ENCODE measurements at regions not wholly inside any gene's neighbourhood (a gene's known extent, or its start where the extent isn't known, plus 50 kb on each side); places are given as distances from the start of the nearest gene placed in this dataset.

DNA sequence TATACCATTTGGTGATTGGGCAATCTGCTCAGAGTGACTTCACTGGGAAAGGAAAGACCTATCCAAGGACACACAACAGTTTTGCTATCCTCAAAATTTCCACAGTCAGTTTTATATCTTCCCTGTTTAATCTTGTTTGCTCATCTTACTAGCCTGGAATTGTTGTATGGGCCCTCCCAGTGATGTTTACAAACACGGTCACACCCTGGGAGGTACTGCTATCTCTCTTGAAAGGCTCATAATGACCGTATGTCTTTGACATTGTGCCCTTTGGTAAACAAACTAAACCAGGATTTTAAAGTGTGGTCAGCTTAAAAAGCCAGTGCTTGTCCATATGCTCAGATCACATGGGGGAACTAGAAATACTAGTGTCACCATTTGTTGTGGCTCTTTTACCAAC lies 277.0 kb downstream of the CDH2 start:
- Mint-ChIP-seq H3K9me3 (peaks cover 30% of the 10 kb centered on the region), H3K27ac (no peak overlapping the region), H3K4me1 (peaks cover 15% of the 10 kb centered on the region), H3K4me3 (no peak overlapping the region), H3K27me3 (ENCODE audit: low read depth, poor library complexity) (no peaks in the 10 kb centered on the region), H3K36me3 (ENCODE audit: low read depth) (peaks cover 20% of the 10 kb centered on the region)
- no peak for DNase-seq
- TF ChIP-seq, protein P1, sequence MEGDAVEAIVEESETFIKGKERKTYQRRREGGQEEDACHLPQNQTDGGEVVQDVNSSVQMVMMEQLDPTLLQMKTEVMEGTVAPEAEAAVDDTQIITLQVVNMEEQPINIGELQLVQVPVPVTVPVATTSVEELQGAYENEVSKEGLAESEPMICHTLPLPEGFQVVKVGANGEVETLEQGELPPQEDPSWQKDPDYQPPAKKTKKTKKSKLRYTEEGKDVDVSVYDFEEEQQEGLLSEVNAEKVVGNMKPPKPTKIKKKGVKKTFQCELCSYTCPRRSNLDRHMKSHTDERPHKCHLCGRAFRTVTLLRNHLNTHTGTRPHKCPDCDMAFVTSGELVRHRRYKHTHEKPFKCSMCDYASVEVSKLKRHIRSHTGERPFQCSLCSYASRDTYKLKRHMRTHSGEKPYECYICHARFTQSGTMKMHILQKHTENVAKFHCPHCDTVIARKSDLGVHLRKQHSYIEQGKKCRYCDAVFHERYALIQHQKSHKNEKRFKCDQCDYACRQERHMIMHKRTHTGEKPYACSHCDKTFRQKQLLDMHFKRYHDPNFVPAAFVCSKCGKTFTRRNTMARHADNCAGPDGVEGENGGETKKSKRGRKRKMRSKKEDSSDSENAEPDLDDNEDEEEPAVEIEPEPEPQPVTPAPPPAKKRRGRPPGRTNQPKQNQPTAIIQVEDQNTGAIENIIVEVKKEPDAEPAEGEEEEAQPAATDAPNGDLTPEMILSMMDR (IDR thresholded peaks at IDR 0.05): no peak

GRCh38 chr18:27894746-27895145 lies 282.2 kb downstream of the CDH2 start:
- H3K4me3 Mint-ChIP-seq: no peak overlapping the region

DNA sequence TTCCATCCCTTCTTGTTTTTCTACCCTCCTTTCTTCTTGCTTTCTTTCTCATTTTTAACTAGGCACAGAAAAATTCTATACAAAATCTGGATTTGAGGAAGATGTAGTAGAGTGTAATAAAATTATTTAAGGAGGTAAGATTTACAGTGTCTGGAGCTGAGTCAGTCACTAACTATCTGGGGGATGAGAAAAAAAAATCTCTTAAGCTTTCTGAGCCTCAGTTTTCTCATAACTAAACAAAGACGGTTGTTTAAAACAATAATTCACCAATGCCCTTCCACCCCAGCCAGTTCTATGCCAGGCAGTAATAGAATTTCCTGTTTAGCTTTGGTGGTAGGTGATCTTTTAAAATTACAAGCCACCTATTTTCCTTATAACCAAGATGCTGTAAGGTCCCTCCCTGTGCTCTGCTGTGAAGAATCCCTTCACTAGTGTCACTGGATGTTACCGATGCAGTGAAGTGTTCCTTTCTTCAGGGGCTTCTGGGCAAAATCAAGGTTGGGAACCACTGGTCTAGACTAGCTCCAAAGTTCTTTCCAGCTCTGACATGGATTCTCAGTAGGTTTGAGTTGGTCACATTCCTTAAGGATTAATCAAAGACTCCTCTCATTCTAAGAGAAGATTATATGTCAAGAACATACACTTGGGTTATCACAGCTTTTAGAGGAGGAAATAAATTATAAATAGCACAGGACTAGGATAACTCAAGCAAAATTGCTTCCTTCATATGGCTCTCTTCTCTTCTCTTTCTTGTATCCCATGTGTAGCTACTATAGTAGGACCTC lies 289.0 kb downstream of the CDH2 start:
- Mint-ChIP-seq H3K4me3 (no peak overlapping the region), H3K36me3 (ENCODE audit: low read depth) (no peaks in the 10 kb centered on the region), H3K27me3 (ENCODE audit: low read depth, poor library complexity) (no peaks in the 10 kb centered on the region), H3K4me1 (no peaks in the 10 kb centered on the region), H3K9me3 (no peaks in the 10 kb centered on the region), H3K27ac (no peak overlapping the region)
- no peak for DNase-seq
- TF ChIP-seq, protein P1 (IDR thresholded peaks at IDR 0.05): no peak

More at GRCh38 chr18:27894746-27895145, 282.2 kb downstream of the CDH2 start:
- H3K9me3 Mint-ChIP-seq: no peaks in the 10 kb centered on the region
- H3K27ac Mint-ChIP-seq: no peak overlapping the region
- H3K4me1 Mint-ChIP-seq: peaks cover 9% of the 10 kb centered on the region
- TF ChIP-seq, protein P1 (IDR thresholded peaks at IDR 0.05): no peak
- DNase-seq: no peak
- H3K36me3 Mint-ChIP-seq (ENCODE audit: low read depth): no peaks in the 10 kb centered on the region
- no peaks in the 10 kb centered on the region for H3K27me3 Mint-ChIP-seq (ENCODE audit: low read depth, poor library complexity)

DNA sequence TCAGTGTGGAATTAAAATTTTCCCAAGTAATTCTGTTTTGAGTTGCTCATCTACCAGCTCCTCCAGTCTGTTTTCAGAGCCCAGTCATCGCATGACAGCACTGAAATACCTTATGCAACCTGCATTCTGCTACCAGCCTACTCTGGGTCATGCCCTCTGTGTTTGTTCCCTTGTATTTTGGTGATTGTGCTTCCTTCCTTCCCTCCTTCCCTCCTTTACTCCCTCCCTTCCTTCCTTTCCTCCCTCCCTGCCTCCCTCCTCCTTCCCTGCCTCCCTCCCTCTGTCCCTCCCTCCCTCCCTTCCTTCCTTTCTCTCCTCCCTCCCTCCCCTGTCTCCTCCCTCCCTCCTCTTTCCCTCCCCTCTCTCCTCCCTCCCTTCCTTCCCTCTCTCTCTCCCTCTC lies 289.6 kb downstream of the CDH2 start:
- H3K9me3 Mint-ChIP-seq: no peaks in the 10 kb centered on the region
- TF ChIP-seq, protein P1 (IDR thresholded peaks at IDR 0.05): no peak
- H3K4me3 Mint-ChIP-seq: no peak overlapping the region
- no peaks in the 10 kb centered on the region for H3K36me3 Mint-ChIP-seq (ENCODE audit: low read depth)
- H3K27me3 Mint-ChIP-seq (ENCODE audit: low read depth, poor library complexity): no peaks in the 10 kb centered on the region
- H3K27ac Mint-ChIP-seq: no peak overlapping the region
- no peaks in the 10 kb centered on the region for H3K4me1 Mint-ChIP-seq
- DNase-seq: no peak

DNA sequence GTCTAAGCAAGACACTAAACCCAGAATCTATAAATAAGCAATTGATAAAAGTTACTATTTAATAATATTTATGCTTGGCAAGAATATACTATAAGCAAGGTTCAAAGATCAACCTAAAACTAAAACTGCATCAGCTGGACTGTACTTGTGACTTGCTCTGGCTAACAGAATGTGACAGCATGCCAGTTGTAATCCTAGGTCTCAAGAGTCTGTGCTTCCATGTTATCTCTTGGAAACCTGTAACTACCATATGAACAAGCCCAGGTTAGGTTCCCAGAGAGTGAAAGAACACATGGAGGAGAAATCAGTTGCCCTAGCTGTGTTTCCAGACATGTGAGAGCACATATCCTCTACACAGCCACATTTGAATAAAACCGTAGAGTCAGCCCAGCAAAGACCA lies 297.4 kb downstream of the CDH2 start:
- no peak for DNase-seq
- H3K4me3 Mint-ChIP-seq: no peak overlapping the region
- H3K27me3 Mint-ChIP-seq (ENCODE audit: low read depth, poor library complexity): no peaks in the 10 kb centered on the region
- TF ChIP-seq, protein P1 (IDR thresholded peaks at IDR 0.05): no peak
- no peaks in the 10 kb centered on the region for H3K9me3 Mint-ChIP-seq
- no peaks in the 10 kb centered on the region for H3K4me1 Mint-ChIP-seq
- no peaks in the 10 kb centered on the region for H3K36me3 Mint-ChIP-seq (ENCODE audit: low read depth)
- H3K27ac Mint-ChIP-seq: no peak overlapping the region

- no peak for DNase-seq
- Mint-ChIP-seq H3K4me1 (no peaks in the 10 kb centered on the region), H3K36me3 (ENCODE audit: low read depth) (no peaks in the 10 kb centered on the region), H3K9me3 (no peaks in the 10 kb centered on the region), H3K27me3 (ENCODE audit: low read depth, poor library complexity) (peaks cover 5% of the 10 kb centered on the region), H3K4me3 (no peak overlapping the region), H3K27ac (peak overlapping the region; percentile 37)
- TF ChIP-seq, protein P1 (IDR thresholded peaks at IDR 0.05): no peak
Observed at GRCh38 chr18:27871726-27872125, 305.2 kb downstream of the CDH2 start.

All from nephron progenitor cell (in vitro differentiated cells).